ENCODE measurements at regions not wholly inside any gene's neighbourhood (a gene's known extent, or its start where the extent isn't known, plus 50 kb on each side); places are given as distances from the start of the nearest gene placed in this dataset.

GRCh38 chr9:88685966-88686365, 151.0 kb downstream of the NXNL2 start:
- TF ChIP-seq POLR2A (IDR thresholded peaks at IDR 0.05) (no peak), CTCF (IDR thresholded peaks at IDR 0.05) (no peak), EP300 (IDR thresholded peaks at IDR 0.05) (no peak)
